ENCODE measurements at regions not wholly inside any gene's neighbourhood (a gene's known extent, or its start where the extent isn't known, plus 50 kb on each side); places are given as distances from the start of the nearest gene placed in this dataset.
"Not testable (repeated sequence)": the region's sequence is repeated elsewhere in the genome, so short reads cannot be mapped to it uniquely, and the experiment has no call there.

- 85 to 100% (median 90%) methylated on average over 1 of the region's 1 CpG for WGBS, 5 donors
- H3K27ac ChIP-seq; H3K27me3 ChIP-seq (replicated peaks in 1 of 7); H3K4me3 ChIP-seq; intact Hi-C loops (cut with DNase I; ENCODE audit: low total_unique reads); DNase-seq; H3K4me1 ChIP-seq; H3K9me3 ChIP-seq: not testable (repeated sequence)
- H3K36me3 ChIP-seq = peaks cover 0 to 43% (median 0%) of the 10 kb centered on the region in 6 donors
Observed at GRCh38 chr4:119437515-119437914, 115.6 kb upstream of the FABP2 start.

GRCh38 chr4:119408561-119409224 lies 86.8 kb upstream of the FABP2 start:
- intact Hi-C loops (cut with DNase I; ENCODE audit: low total_unique reads); H3K4me1 ChIP-seq; H3K27me3 ChIP-seq (replicated peaks in 1 of 7); H3K27ac ChIP-seq; H3K36me3 ChIP-seq; H3K4me3 ChIP-seq; H3K9me3 ChIP-seq; DNase-seq: not testable (repeated sequence)
- 75 to 100% (median 85%) methylated on average over 5 to 10 of the region's 10 CpGs for WGBS, 5 donors

DNA sequence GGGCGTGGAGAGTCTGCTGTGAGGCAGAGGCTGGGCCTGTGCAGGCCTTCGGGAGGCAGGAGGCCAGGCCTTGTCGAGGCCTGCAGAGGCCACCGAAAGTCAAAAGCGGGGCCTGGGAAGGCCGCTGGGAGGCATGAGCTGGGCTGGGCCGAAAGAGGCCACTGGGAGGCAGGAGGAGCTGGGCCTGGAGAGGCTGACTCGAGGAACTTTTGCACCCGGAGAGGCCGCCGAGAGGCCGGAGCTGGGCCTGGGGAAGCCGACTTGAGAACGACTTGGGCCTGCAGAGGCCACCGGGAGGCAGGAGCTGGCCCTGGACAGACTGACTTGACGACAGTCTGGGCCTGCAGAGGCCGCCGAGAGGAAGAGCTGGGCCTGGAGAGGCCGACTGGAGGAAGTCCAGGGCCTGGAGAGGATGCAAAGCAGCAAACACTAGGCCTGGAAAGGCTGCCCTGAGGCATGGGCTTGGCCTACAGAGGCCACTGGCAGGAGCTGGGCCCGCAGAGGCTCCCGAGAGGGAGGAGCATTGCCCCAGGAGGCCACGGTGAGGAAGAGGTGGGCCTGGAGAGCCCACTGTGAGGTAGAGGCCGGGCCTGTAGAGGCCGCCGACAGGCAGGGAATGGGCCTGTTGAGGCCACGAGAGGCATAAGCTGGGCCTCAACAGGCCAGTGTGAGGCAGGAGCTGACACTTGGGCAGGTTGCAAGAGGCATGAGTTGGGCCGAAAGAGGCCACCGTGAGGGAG lies 85.0 kb upstream of the FABP2 start:
- H3K27ac ChIP-seq; H3K4me3 ChIP-seq; H3K4me1 ChIP-seq; H3K27me3 ChIP-seq (replicated peaks in 1 of 7); intact Hi-C loops (cut with DNase I; ENCODE audit: low total_unique reads); H3K36me3 ChIP-seq; H3K9me3 ChIP-seq: not testable (repeated sequence)
- peak; percentile 51 for DNase-seq
- 90 to 97% (median 96%) methylated on average over 10 to 28 of the region's 28 CpGs for WGBS, 5 donors

DNA sequence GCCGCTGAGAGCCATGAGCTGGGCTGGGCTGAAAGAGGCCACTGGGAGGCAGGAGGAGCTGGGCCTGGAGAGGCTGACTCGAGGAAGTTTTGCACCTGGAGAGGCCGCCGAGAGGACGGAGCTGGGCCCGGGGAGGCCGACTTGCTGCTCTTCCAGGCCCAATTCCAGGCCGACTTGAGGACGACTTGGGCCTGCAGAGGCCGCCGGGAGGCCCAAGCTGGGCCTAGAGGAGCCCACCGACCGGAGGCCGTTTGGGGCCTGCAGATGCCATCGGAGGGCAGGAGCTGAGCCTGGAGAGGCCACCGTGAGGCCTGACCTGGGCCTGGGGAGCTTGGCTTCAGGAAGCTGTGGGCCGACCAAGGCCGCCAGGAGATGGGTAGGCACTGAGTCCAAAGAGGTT lies 84.1 kb upstream of the FABP2 start:
- H3K9me3 ChIP-seq; H3K4me1 ChIP-seq; H3K27ac ChIP-seq; DNase-seq; intact Hi-C loops (cut with DNase I; ENCODE audit: low total_unique reads); H3K27me3 ChIP-seq (replicated peaks in 1 of 7); H3K4me3 ChIP-seq; H3K36me3 ChIP-seq: not testable (repeated sequence)
- WGBS, 5 donors = 0 to 93% (median 90%) methylated on average over 1 to 14 of the region's 18 CpGs

DNA sequence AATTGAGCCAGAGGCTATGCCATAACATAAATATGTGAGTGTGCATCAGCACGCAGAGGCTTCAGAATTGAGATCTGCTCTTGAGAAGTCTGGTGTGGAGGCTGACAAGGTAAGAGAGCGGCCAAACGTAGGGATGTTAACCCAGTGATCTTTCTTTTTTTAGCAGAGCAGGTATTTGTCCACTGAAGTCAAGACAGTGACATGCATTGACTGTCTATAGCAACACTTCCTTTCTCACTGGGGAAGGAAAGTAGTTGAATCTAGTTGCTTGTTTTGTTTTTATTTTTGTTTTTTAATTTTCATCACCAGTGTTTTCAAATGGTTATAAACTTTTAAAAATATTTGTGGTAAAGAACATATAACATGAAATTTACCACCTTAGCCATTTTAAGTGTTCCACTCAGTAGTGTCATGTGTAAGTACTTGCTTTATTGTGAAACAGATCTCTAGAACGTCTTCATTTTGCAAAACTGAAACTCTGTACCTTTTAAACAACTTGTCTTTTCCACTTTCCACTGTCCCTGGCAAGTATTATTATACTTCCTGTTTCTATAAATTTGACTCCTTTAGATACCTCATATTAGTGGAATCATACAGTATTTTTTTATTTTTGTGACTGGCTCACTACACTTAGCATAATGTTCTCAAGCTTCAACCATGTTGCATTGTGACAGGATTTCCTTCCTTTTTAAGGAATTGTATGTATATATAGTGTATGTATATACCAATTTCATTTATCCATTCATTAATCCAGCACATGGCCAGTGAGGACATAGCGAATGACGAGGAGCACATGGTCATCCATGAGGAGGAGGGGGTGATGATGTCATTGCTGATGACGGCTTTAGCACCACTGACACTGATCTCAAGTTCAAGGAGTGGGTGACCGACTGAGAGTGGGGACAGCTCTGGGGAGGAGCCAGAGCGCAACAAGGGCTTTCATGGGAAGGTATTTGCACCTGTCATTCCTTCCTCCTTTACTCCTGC lies 80.7 kb upstream of the FABP2 start:
- H3K27ac ChIP-seq; DNase-seq; H3K9me3 ChIP-seq; H3K36me3 ChIP-seq; H3K4me3 ChIP-seq; H3K27me3 ChIP-seq (replicated peaks in 1 of 7); intact Hi-C loops (cut with DNase I; ENCODE audit: low total_unique reads); H3K4me1 ChIP-seq: not testable (repeated sequence)
- 73 to 84% (median 77%) methylated on average over 9 of the region's 9 CpGs for WGBS, 5 donors

DNA sequence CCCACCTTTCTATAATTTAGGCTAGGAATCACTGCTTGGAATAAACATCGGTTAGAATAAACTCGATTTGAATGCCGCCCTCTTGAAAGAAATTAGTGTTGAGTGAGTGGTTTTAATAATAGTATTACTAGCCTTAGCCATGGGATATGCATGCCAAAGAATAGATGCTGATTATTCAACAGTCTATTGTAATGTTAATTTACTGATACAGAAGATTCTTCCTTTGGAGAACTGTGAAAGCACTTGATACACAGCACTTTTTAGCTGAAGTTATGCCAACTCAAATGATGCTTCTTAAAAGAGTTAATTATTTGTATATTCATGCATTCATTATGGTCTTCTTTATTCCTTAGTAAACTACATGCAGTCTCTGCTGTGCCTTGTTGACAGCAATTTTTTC lies 73.8 kb upstream of the FABP2 start:
- H3K4me1 ChIP-seq; H3K9me3 ChIP-seq; H3K36me3 ChIP-seq; DNase-seq; H3K4me3 ChIP-seq; intact Hi-C loops (cut with DNase I; ENCODE audit: low total_unique reads); H3K27ac ChIP-seq; H3K27me3 ChIP-seq (replicated peaks in 1 of 7): not testable (repeated sequence)
- WGBS, 5 donors = 93 to 96% (median 95%) methylated on average over 3 of the region's 3 CpGs

GRCh38 chr4:119394826-119395225 lies 72.9 kb upstream of the FABP2 start:
- no peaks in the 10 kb centered on the region for H3K36me3 ChIP-seq
- WGBS, 5 donors = 96 to 98% (median 97%) methylated on average over 16 of the region's 16 CpGs
- no peak for DNase-seq
- TF ChIP-seq, protein P1, sequence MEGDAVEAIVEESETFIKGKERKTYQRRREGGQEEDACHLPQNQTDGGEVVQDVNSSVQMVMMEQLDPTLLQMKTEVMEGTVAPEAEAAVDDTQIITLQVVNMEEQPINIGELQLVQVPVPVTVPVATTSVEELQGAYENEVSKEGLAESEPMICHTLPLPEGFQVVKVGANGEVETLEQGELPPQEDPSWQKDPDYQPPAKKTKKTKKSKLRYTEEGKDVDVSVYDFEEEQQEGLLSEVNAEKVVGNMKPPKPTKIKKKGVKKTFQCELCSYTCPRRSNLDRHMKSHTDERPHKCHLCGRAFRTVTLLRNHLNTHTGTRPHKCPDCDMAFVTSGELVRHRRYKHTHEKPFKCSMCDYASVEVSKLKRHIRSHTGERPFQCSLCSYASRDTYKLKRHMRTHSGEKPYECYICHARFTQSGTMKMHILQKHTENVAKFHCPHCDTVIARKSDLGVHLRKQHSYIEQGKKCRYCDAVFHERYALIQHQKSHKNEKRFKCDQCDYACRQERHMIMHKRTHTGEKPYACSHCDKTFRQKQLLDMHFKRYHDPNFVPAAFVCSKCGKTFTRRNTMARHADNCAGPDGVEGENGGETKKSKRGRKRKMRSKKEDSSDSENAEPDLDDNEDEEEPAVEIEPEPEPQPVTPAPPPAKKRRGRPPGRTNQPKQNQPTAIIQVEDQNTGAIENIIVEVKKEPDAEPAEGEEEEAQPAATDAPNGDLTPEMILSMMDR (IDR thresholded peaks at IDR 0.05 in 8 of 11, conservative IDR thresholded peaks at IDR 0.05 in 3 of 11) = no peak
- TF ChIP-seq POLR2A (IDR thresholded peaks at IDR 0.05) = no peak
- TF ChIP-seq POLR2AphosphoS5 (IDR thresholded peaks at IDR 0.05) = no peak
- no peaks in the 10 kb centered on the region for H3K27me3 ChIP-seq (replicated peaks in 1 of 7)
- no peaks in the 10 kb centered on the region for H3K4me1 ChIP-seq
- no peak overlapping the region for H3K27ac ChIP-seq
- H3K4me3 ChIP-seq = no peak overlapping the region
- intact Hi-C loops (cut with DNase I; ENCODE audit: low total_unique reads) = no loop called here
- H3K9me3 ChIP-seq = no peaks in the 10 kb centered on the region

- H3K27ac ChIP-seq; H3K27me3 ChIP-seq (replicated peaks in 1 of 7); H3K36me3 ChIP-seq; DNase-seq; H3K4me3 ChIP-seq; H3K9me3 ChIP-seq; H3K4me1 ChIP-seq; intact Hi-C loops (cut with DNase I; ENCODE audit: low total_unique reads): not testable (repeated sequence)
- WGBS, 5 donors = 65 to 83% (median 73%) methylated on average over 2 of the region's 2 CpGs
Observed at GRCh38 chr4:119388791-119389190, 66.9 kb upstream of the FABP2 start.

DNA sequence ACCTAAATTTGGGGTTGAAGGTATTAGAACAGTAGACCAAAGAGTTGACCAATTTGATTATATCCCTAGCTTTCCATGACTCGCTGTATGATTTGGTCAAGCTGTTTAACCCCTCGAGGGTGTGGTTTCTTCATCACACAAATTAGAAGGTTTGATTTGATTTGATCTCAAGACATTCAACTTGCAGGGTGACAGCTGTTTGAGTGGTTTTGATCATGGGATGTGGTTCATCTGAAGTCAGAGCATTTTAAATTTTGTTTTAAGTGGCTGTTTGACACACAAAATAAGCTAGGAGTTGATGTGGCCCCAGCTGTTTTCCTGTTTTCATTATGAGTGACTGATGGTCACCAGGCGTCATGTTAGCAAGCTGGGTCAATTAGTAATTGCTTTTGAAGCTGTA lies 52.7 kb upstream of the FABP2 start:
- H3K4me3 ChIP-seq; H3K27me3 ChIP-seq (replicated peaks in 1 of 7); intact Hi-C loops (cut with DNase I; ENCODE audit: low total_unique reads); H3K36me3 ChIP-seq; H3K27ac ChIP-seq; DNase-seq; H3K9me3 ChIP-seq: not testable (repeated sequence)
- H3K4me1 ChIP-seq = peaks cover 0 to 13% (median 9%) of the 10 kb centered on the region in 6 donors
- 50 to 68% (median 63%) methylated on average over 3 of the region's 3 CpGs for WGBS, 5 donors
